ENCODE measurements at regions not wholly inside any gene's neighbourhood (a gene's known extent, or its start where the extent isn't known, plus 50 kb on each side); places are given as distances from the start of the nearest gene placed in this dataset.

- DNase-seq = no peak
These were observed 646.9 kb upstream of the CDH7 start for GRCh38 chr18:65103864-65104263.

DNA sequence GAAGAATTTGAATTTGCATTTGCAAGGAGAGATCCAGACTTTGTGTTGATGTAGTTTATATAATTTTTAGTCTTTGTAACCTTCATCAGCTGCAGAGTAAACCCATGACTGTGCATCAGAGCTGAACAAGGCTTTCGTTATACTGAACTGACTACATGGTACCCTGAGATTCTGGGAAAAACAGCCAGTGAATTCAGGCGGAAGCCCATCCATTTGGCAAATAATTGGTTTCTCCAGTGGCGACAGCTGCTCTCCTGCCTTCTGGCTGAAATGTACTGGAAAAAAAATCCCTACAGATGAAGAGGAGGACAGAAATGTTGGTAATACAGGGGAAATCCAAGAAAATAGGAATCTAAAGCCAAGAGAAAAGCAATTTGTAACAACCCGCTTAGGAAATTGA, 657.5 kb upstream of the CDH7 start:
- no peak for DNase-seq

GRCh38 chr18:65091744-65092329, 659.0 kb upstream of the CDH7 start:
- no peak for DNase-seq

DNA sequence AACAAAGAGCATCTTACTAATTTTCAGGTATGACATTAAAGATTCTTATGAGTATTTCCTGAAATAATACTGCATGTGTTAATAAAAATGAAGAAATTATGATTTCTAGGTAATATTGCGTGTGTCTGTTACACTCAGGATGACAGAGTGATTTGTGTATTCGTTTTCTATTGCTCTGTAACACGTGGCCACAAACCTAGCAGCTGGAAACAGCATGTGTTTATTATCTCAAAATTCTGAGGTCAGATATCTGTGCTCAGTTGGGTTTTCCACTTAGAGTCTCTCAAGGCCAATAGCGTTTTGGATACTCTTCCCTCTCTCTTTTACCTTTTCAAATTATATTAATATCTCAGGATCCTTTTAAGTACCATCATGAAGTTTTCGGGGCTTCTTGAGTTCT, 667.9 kb upstream of the CDH7 start:
- no peak for DNase-seq

GRCh38 chr18:65081786-65082185, 669.0 kb upstream of the CDH7 start:
- no peak for DNase-seq

GRCh38 chr18:65073060-65073550, 677.7 kb upstream of the CDH7 start:
- no peak for DNase-seq

DNA sequence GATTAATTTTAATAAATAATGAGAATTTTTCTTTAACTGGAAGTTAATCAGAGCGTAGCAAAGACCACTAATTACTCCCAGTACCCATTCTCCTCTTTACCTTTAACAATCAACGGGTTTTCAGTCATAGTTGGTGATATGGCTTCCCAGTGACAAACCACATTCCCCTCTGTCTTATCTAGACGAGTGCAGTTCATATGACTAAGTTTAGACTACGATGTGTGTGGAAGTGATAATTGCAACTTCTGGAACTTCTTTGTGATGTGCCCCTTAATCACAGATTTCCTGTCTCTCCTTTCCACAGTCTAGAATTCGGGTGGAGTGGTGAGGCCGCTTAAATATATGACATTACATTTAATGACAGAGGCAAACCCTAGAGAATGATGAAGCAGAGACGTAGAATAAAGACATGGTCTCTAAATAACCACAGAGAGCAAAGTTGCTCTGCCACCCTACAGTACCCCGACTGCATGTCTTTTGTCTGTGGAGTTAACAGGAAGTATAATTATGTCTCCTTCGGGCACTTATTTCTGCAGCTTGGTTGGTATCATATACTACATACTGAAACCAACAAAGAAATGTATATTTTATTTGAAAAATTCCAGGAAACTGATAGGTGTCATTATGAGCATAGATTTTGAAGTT, 693.3 kb upstream of the CDH7 start:
- no peak for DNase-seq

DNA sequence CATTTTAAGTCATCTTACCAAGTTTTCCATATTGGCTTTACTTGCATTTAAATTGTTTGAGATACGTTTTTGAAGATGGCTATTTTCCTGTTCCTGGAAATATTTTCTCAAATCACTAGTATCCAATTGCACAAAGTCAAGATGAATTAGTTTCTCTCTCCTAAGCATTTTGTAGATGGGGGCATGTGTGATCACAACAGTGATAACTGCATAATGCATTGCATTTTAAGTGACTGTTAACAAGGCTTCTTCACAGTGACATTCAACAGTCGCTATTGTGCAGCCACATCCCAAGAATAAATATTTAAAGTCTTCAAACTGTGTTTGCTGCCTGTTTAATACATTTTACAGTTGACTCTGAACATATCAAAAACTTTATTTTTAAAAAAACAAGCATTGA, 694.2 kb upstream of the CDH7 start:
- DNase-seq = no peak

DNA sequence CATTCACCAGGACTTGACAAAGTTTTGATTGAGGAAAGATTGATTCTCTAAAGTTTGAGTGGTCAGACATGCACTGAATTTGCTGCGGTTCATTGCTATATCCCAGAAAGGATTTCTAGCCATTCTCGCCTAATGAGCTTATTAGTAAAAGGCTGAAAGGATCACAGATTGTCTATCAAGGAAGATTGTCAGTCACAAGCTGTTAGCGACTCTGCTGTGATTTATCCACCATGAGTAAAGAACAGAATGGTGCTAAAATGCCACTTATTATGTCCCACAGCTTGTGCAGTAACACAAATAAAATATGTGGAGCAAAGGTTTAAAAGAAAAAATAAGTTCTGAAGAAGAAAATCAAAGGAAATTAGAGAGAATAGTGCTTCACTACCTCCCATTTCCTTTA, 701.2 kb upstream of the CDH7 start:
- DNase-seq = no peak

- no peak for DNase-seq
These were observed 711.2 kb upstream of the CDH7 start for GRCh38 chr18:65039578-65039977.

- no peak for DNase-seq
These were observed 715.1 kb upstream of the CDH7 start for GRCh38 chr18:65035701-65036100.

- DNase-seq = no peak
These were observed 725.1 kb upstream of the CDH7 start for GRCh38 chr18:65025756-65026155.

DNA sequence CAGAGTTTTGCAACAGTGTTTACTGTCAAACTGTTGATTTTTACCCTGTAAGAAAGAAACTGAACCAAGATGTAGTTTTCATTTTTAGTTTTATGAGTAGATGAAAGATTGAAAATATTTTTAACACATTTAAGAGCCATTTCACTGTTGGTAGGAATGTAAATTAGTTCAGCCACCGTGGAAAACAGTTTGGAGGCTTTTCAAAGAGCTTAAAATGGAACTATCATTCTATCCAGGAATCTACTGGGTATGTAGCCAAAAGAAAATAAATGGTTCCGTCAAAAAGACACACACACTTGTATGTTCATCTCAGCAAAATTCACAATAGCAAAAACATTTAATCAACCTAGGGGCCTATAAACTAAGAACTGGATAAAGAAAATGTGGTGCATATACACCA, 729.8 kb upstream of the CDH7 start:
- no peak for DNase-seq

- no peak for DNase-seq
These were observed 732.6 kb upstream of the CDH7 start for GRCh38 chr18:65018184-65018583.

GRCh38 chr18:65017372-65017760, 733.4 kb upstream of the CDH7 start:
- no peak for DNase-seq

DNA sequence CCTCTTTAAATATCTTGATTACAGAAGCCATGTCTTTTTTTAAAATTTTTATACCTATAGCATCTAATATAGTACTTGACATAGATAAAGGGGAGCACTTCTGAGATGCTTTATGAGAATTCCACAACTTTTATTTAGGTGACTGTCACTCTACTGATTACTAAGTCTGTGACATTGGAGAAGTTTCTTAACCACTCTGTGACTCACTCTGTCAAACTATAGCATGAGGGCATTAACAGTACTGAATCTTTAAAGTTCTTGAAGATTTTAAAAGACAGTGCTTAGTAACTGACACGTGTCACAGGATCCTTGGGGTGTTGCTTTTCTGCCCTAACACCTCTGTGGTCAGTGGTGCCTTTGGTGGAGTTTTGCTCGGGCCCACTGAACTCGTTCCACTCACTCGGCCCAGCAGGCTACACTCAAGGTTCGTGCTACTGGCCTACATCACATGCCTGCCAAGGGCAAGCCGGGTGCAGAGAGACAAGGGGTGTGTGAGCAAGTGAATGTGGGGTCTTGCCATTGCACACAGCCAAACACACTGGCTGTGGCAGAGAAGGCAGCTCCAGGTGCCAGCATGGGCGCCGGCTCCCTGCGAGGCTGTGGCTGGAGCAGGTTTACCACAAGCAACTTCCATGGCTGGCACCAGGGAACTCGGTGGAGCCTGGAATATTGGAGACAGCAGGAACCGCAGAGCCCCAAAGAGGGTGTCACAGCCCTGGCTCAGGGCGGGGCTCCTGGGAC, 734.0 kb upstream of the CDH7 start:
- DNase-seq = no peak

GRCh38 chr18:64994370-64994769, 756.4 kb upstream of the CDH7 start:
- no peak for DNase-seq

GRCh38 chr18:64993695-64994094, 757.1 kb upstream of the CDH7 start:
- no peak for DNase-seq

DNA sequence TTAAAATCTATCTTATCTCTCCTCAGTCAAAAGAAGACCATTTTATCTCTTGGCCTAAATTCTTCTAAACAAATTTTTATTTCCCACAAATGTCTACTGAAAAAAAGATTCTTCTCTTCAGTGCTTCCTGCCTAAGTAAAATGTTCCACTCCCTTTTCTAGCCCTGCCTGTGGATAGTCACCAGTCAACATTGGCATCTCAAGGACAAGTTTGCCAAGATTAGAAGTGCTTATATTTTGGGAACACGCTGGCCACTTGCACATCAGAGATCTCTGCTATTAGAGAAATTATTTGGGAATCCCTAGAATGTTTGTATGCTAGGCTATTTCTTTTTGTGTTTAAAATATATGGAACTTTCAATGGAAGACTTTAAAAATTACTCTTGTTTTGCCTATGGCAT, 758.2 kb upstream of the CDH7 start:
- no peak for DNase-seq

DNA sequence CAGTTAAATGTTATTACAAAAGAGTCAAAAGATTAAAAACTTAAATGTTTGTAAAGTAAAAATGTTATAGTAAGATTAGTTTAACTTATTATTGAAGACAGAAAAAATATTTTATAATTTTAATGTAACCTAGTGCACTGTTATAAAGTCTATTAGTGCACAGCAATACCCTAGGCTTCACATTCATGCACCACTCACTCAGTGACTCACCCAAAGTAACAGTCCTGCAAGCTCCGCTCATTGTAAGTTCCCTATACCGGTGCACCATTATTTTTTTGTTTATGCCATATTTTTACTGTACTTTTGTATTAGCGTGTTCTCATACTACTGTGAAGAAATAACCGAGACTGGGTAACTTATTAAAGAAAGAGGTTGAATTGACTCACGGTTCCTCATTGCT, 759.7 kb upstream of the CDH7 start:
- no peak for DNase-seq

GRCh38 chr18:64986906-64987495, 763.8 kb upstream of the CDH7 start:
- no peak for DNase-seq

GRCh38 chr18:64983497-64984238, 767.1 kb upstream of the CDH7 start:
- DNase-seq = no peak

DNA sequence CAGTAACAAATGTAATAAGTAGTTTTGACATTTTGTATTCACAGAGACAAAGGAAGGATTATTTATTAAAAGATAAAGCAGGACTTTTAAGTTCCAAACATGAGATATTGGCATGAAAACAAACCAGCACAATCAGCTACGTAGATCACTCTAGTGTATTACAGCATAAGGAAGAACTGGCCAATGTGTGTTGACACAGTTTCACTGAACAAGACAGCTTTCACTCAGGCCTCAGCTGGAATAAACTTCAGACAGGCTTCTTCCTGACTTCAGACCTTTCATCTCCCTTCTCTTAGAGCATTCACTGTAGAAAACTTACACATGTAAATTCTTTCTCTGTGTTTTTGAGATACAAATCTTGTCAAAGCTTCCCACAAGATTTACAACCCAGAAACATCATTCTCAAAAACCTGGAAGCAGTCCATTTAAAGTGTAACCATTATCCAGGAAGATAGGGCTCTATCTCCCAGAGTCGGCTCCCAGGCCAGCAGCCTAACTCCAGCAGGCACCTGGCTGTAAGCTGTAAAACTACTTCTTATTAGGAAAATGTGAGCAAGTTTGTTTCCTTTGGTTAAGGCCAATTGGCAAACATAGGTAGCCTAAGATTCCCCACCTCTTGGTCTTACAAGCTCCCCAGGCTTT, 768.3 kb upstream of the CDH7 start:
- DNase-seq = no peak
